ENCODE measurements at regions not wholly inside any gene's neighbourhood (a gene's known extent, or its start where the extent isn't known, plus 50 kb on each side); places are given as distances from the start of the nearest gene placed in this dataset.

GRCh38 chr6:78771586-78771985 is 95.8 kb upstream of the IRAK1BP1 start:
- TF ChIP-seq, protein P1, sequence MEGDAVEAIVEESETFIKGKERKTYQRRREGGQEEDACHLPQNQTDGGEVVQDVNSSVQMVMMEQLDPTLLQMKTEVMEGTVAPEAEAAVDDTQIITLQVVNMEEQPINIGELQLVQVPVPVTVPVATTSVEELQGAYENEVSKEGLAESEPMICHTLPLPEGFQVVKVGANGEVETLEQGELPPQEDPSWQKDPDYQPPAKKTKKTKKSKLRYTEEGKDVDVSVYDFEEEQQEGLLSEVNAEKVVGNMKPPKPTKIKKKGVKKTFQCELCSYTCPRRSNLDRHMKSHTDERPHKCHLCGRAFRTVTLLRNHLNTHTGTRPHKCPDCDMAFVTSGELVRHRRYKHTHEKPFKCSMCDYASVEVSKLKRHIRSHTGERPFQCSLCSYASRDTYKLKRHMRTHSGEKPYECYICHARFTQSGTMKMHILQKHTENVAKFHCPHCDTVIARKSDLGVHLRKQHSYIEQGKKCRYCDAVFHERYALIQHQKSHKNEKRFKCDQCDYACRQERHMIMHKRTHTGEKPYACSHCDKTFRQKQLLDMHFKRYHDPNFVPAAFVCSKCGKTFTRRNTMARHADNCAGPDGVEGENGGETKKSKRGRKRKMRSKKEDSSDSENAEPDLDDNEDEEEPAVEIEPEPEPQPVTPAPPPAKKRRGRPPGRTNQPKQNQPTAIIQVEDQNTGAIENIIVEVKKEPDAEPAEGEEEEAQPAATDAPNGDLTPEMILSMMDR (IDR thresholded peaks at IDR 0.05; ENCODE audit: low read depth, low read length, missing input control) = no peak
- no peak for TF ChIP-seq HNF4G (IDR thresholded peaks at IDR 0.05)
- TF ChIP-seq SP1 (IDR thresholded peaks at IDR 0.05) = no peak
- TF ChIP-seq FOXA1 (IDR thresholded peaks at IDR 0.05) = no peak
- no peak for TF ChIP-seq MAX (IDR thresholded peaks at IDR 0.05)
- TF ChIP-seq ZBTB33 (IDR thresholded peaks at IDR 0.05) = no peak
- no peak for TF ChIP-seq RAD21 (IDR thresholded peaks at IDR 0.05)
